ENCODE measurements at regions not wholly inside any gene's neighbourhood (a gene's known extent, or its start where the extent isn't known, plus 50 kb on each side); places are given as distances from the start of the nearest gene placed in this dataset.
"Not testable (repeated sequence)": the region's sequence is repeated elsewhere in the genome, so short reads cannot be mapped to it uniquely, and the experiment has no call there.

GRCh38 chr7:153566324-153566723 is 485.9 kb upstream of the DPP6 start:
- Histone ChIP-seq H3K9me3 (ENCODE audit: control insufficient read depth in 5 of 5, low read length in 5 of 5) (peaks cover 0 to 8% (median 0%) of the 10 kb centered on the region in 5 donors), H3K27ac (ENCODE audit: low read depth, low read length) (no peak overlapping the region), H3K9ac (ENCODE audit: low read length in 5 of 5) (no peak overlapping the region), H3K4me3 (ENCODE audit: low read depth in 1 of 5, low read length in 5 of 5) (no peak overlapping the region), H3K27me3 (ENCODE audit: control insufficient read depth in 5 of 5, insufficient read depth in 4 of 5, low read length in 5 of 5) (no peaks in the 10 kb centered on the region), H3K36me3 (ENCODE audit: control insufficient read depth in 5 of 5, insufficient read depth in 5 of 5, low read length in 5 of 5) (no peaks in the 10 kb centered on the region), H3K4me1 (ENCODE audit: control insufficient read depth in 5 of 5, insufficient read depth in 5 of 5, low read length in 5 of 5) (peaks cover 0 to 3% (median 0%) of the 10 kb centered on the region in 5 donors)

DNA sequence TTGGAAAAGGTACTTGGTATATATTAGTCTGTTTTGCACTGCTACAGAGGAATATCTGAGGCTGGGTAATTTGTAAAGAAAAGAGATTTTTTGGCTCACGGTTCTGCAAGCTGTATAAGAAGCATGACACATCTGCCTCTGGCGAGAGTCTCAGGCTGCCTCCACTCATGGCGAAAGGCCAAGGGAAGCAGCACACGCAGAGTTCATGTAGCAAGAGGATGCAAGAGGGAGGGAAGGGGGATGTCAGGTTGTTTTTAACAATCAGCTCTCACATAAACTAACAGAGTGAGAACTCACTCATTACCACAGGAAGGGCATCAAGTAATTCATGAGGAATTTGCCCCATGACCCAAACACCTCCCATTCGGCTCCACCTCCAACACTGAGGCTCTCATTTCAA is 484.8 kb upstream of the DPP6 start:
- Histone ChIP-seq H3K36me3 (ENCODE audit: control insufficient read depth in 5 of 5, insufficient read depth in 5 of 5, low read length in 5 of 5) (no peaks in the 10 kb centered on the region), H3K9ac (ENCODE audit: low read length in 5 of 5) (no peak overlapping the region), H3K27ac (ENCODE audit: low read depth, low read length) (no peak overlapping the region), H3K27me3 (ENCODE audit: control insufficient read depth in 5 of 5, insufficient read depth in 4 of 5, low read length in 5 of 5) (no peaks in the 10 kb centered on the region), H3K9me3 (ENCODE audit: control insufficient read depth in 5 of 5, low read length in 5 of 5) (peaks cover 0 to 8% (median 0%) of the 10 kb centered on the region in 5 donors), H3K4me3 (ENCODE audit: low read depth in 1 of 5, low read length in 5 of 5) (no peak overlapping the region), H3K4me1 (ENCODE audit: control insufficient read depth in 5 of 5, insufficient read depth in 5 of 5, low read length in 5 of 5) (peaks cover 0 to 3% (median 0%) of the 10 kb centered on the region in 5 donors)

DNA sequence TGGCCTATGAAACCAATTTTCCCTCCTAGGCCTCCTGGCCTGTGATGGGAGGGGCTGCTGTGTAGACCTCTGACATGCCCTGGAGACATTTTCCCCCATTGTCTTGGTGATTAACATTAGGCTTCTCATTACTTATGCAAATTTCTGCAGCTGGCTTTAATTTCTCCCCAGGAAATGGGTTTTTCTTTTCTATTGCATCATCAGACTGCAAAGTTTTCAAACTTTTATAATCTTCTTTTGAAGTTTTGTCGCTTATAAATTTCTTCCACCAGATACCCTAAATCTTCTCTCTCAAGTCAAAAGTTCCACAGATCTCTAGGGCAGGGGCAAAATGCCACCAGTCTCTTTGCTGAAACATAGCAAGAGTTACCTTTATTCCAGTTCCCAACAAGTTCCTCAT is 482.7 kb upstream of the DPP6 start:
- not testable (repeated sequence) for H3K9me3 ChIP-seq (ENCODE audit: control insufficient read depth in 5 of 5, low read length in 5 of 5); H3K9ac ChIP-seq (ENCODE audit: low read length in 5 of 5); H3K4me3 ChIP-seq (ENCODE audit: low read depth in 1 of 5, low read length in 5 of 5); H3K36me3 ChIP-seq (ENCODE audit: control insufficient read depth in 5 of 5, insufficient read depth in 5 of 5, low read length in 5 of 5); H3K27me3 ChIP-seq (ENCODE audit: control insufficient read depth in 5 of 5, insufficient read depth in 4 of 5, low read length in 5 of 5); H3K4me1 ChIP-seq (ENCODE audit: control insufficient read depth in 5 of 5, insufficient read depth in 5 of 5, low read length in 5 of 5); H3K27ac ChIP-seq (ENCODE audit: low read depth, low read length)

GRCh38 chr7:153576096-153576495 is 476.1 kb upstream of the DPP6 start:
- peaks cover 0 to 22% (median 12%) of the 10 kb centered on the region in 5 donors for H3K9me3 ChIP-seq (ENCODE audit: control insufficient read depth in 5 of 5, low read length in 5 of 5)
- no peaks in the 10 kb centered on the region for H3K27me3 ChIP-seq (ENCODE audit: control insufficient read depth in 5 of 5, insufficient read depth in 4 of 5, low read length in 5 of 5)
- peaks cover 0 to 3% (median 0%) of the 10 kb centered on the region in 5 donors for H3K4me1 ChIP-seq (ENCODE audit: control insufficient read depth in 5 of 5, insufficient read depth in 5 of 5, low read length in 5 of 5)
- no peak overlapping the region for H3K9ac ChIP-seq (ENCODE audit: low read length in 5 of 5)
- no peak overlapping the region for H3K27ac ChIP-seq (ENCODE audit: low read depth, low read length)
- no peaks in the 10 kb centered on the region for H3K36me3 ChIP-seq (ENCODE audit: control insufficient read depth in 5 of 5, insufficient read depth in 5 of 5, low read length in 5 of 5)
- no peak overlapping the region for H3K4me3 ChIP-seq (ENCODE audit: low read depth in 1 of 5, low read length in 5 of 5)

GRCh38 chr7:153581419-153581818 is 470.8 kb upstream of the DPP6 start:
- peaks cover 0 to 24% (median 13%) of the 10 kb centered on the region in 5 donors for H3K9me3 ChIP-seq (ENCODE audit: control insufficient read depth in 5 of 5, low read length in 5 of 5)
- H3K27me3 ChIP-seq (ENCODE audit: control insufficient read depth in 5 of 5, insufficient read depth in 4 of 5, low read length in 5 of 5): no peaks in the 10 kb centered on the region
- H3K27ac ChIP-seq (ENCODE audit: low read depth, low read length): no peak overlapping the region
- no peak overlapping the region for H3K4me3 ChIP-seq (ENCODE audit: low read depth in 1 of 5, low read length in 5 of 5)
- peaks cover 0 to 8% (median 0%) of the 10 kb centered on the region in 5 donors for H3K4me1 ChIP-seq (ENCODE audit: control insufficient read depth in 5 of 5, insufficient read depth in 5 of 5, low read length in 5 of 5)
- H3K36me3 ChIP-seq (ENCODE audit: control insufficient read depth in 5 of 5, insufficient read depth in 5 of 5, low read length in 5 of 5): no peaks in the 10 kb centered on the region
- H3K9ac ChIP-seq (ENCODE audit: low read length in 5 of 5): no peak overlapping the region

- no peak overlapping the region for H3K27ac ChIP-seq (ENCODE audit: low read depth, low read length)
- no peaks in the 10 kb centered on the region for H3K36me3 ChIP-seq (ENCODE audit: control insufficient read depth in 5 of 5, insufficient read depth in 5 of 5, low read length in 5 of 5)
- peaks cover 0 to 8% (median 0%) of the 10 kb centered on the region in 5 donors for H3K4me1 ChIP-seq (ENCODE audit: control insufficient read depth in 5 of 5, insufficient read depth in 5 of 5, low read length in 5 of 5)
- H3K27me3 ChIP-seq (ENCODE audit: control insufficient read depth in 5 of 5, insufficient read depth in 4 of 5, low read length in 5 of 5): no peaks in the 10 kb centered on the region
- H3K9me3 ChIP-seq (ENCODE audit: control insufficient read depth in 5 of 5, low read length in 5 of 5): peaks cover 0 to 10% (median 10%) of the 10 kb centered on the region in 5 donors
- no peak overlapping the region for H3K4me3 ChIP-seq (ENCODE audit: low read depth in 1 of 5, low read length in 5 of 5)
- H3K9ac ChIP-seq (ENCODE audit: low read length in 5 of 5): no peak overlapping the region
Measured at GRCh38 chr7:153584132-153584531, 468.1 kb upstream of the DPP6 start.

- Histone ChIP-seq H3K27ac (ENCODE audit: low read depth, low read length) (no peak overlapping the region), H3K36me3 (ENCODE audit: control insufficient read depth in 5 of 5, insufficient read depth in 5 of 5, low read length in 5 of 5) (no peaks in the 10 kb centered on the region), H3K4me1 (ENCODE audit: control insufficient read depth in 5 of 5, insufficient read depth in 5 of 5, low read length in 5 of 5) (no peaks in the 10 kb centered on the region), H3K4me3 (ENCODE audit: low read depth in 1 of 5, low read length in 5 of 5) (no peak overlapping the region), H3K9ac (ENCODE audit: low read length in 5 of 5) (no peak overlapping the region), H3K9me3 (ENCODE audit: control insufficient read depth in 5 of 5, low read length in 5 of 5) (peaks cover 0 to 10% (median 4%) of the 10 kb centered on the region in 5 donors), H3K27me3 (ENCODE audit: control insufficient read depth in 5 of 5, insufficient read depth in 4 of 5, low read length in 5 of 5) (no peaks in the 10 kb centered on the region)
Measured at GRCh38 chr7:153588586-153588985, 463.6 kb upstream of the DPP6 start.

DNA sequence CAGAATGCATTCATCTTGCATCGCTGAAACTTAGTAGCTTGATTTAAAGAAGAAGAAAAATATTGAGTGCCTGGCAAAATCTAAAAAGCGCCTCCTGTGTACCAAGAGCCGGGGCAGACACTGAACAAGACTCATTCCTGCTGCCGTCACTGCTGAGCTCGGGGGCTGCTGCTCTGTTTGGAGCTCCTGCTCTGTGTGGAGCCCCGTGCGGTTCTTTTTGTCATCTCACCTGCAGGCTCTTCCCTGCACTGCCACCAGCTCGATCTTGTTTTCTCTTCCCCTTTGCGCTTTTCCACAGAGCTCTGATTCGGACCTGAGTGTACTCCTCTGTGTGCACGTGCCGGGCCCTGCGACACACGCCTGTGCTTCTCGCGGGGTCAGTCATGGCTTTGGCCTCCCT is 462.1 kb upstream of the DPP6 start:
- Histone ChIP-seq H3K9me3 (ENCODE audit: control insufficient read depth in 5 of 5, low read length in 5 of 5) (peaks cover 0 to 6% (median 2%) of the 10 kb centered on the region in 5 donors), H3K9ac (ENCODE audit: low read length in 5 of 5) (no peak overlapping the region), H3K4me1 (ENCODE audit: control insufficient read depth in 5 of 5, insufficient read depth in 5 of 5, low read length in 5 of 5) (no peaks in the 10 kb centered on the region), H3K27me3 (ENCODE audit: control insufficient read depth in 5 of 5, insufficient read depth in 4 of 5, low read length in 5 of 5) (no peaks in the 10 kb centered on the region), H3K27ac (ENCODE audit: low read depth, low read length) (no peak overlapping the region), H3K36me3 (ENCODE audit: control insufficient read depth in 5 of 5, insufficient read depth in 5 of 5, low read length in 5 of 5) (no peaks in the 10 kb centered on the region), H3K4me3 (ENCODE audit: low read depth in 1 of 5, low read length in 5 of 5) (no peak overlapping the region)

- H3K27me3 ChIP-seq (ENCODE audit: control insufficient read depth in 5 of 5, insufficient read depth in 4 of 5, low read length in 5 of 5): no peaks in the 10 kb centered on the region
- no peaks in the 10 kb centered on the region for H3K4me1 ChIP-seq (ENCODE audit: control insufficient read depth in 5 of 5, insufficient read depth in 5 of 5, low read length in 5 of 5)
- H3K9ac ChIP-seq (ENCODE audit: low read length in 5 of 5): no peak overlapping the region
- no peaks in the 10 kb centered on the region for H3K36me3 ChIP-seq (ENCODE audit: control insufficient read depth in 5 of 5, insufficient read depth in 5 of 5, low read length in 5 of 5)
- H3K4me3 ChIP-seq (ENCODE audit: low read depth in 1 of 5, low read length in 5 of 5): no peak overlapping the region
- H3K27ac ChIP-seq (ENCODE audit: low read depth, low read length): no peak overlapping the region
- peaks cover 0 to 6% (median 4%) of the 10 kb centered on the region in 5 donors for H3K9me3 ChIP-seq (ENCODE audit: control insufficient read depth in 5 of 5, low read length in 5 of 5)
Measured at GRCh38 chr7:153590571-153590970, 461.6 kb upstream of the DPP6 start.

DNA sequence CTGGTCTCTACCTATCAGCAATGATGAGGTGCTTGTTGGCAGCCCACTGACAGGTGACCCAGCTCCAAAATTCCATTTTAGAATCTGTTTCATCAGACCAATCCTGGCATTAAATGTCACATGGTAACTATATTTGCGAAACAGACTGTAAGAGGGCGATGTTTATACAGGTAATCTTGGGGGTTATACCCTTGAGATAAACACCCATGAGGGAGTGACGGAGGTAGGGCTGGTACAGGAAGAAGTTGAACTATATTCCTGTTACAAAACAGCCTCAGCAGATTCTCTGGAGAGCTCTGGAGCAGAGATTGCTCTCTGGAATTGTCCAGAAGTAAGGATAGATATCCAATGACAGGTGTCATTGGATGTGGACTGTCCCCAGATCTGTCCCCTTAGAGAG is 444.8 kb upstream of the DPP6 start:
- Histone ChIP-seq H3K9me3 (ENCODE audit: control insufficient read depth in 5 of 5, low read length in 5 of 5) (no peaks in the 10 kb centered on the region), H3K27me3 (ENCODE audit: control insufficient read depth in 5 of 5, insufficient read depth in 4 of 5, low read length in 5 of 5) (no peaks in the 10 kb centered on the region), H3K36me3 (ENCODE audit: control insufficient read depth in 5 of 5, insufficient read depth in 5 of 5, low read length in 5 of 5) (no peaks in the 10 kb centered on the region), H3K4me3 (ENCODE audit: low read depth in 1 of 5, low read length in 5 of 5) (no peak overlapping the region), H3K4me1 (ENCODE audit: control insufficient read depth in 5 of 5, insufficient read depth in 5 of 5, low read length in 5 of 5) (peaks cover 0 to 4% (median 0%) of the 10 kb centered on the region in 5 donors), H3K27ac (ENCODE audit: low read depth, low read length) (no peak overlapping the region), H3K9ac (ENCODE audit: low read length in 5 of 5) (no peak overlapping the region)
